ENCODE measurements at regions not wholly inside any gene's neighbourhood (a gene's known extent, or its start where the extent isn't known, plus 50 kb on each side); places are given as distances from the start of the nearest gene placed in this dataset.
A peak's percentile ranks its signal among the peaks of the same experiment; 100 is the strongest.

DNA sequence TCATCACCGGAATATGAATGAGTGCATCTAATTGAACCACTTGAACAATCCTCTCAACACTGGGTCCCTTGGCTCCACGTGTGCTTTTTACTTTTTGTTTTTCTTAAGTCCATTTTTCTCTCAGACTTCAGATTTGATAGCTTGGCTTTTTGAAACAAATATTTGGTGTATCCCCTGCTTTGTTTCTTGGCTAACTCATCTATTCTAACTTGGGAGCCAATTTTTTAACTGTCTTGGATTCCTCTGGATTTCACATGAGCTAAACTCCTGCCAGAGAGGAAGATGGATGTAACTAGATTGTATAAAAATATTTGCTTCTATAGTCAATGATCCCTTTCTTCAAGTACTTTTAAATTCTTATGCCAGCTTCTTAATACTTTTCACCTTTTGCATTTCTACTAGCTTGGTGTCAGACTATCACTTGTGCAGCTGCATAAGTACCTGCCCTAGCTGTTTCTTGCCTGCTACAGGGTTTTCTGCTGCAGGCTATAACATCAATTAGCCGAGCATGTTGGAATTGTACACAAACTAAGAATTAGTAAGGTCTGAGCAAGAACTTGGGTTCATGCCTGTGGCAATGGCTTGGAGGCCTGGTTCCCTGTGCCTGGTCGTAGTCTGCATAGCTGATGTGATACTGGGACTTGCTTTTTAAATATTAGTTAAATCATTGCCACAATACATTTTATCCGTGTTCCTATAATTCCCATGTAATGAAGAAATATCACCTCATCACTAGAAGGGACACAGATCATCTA is 281.5 kb downstream of the EN1 start:
- Mint-ChIP-seq H3K4me1 (ENCODE audit: low read depth, unreplicated experiment) (no peaks in the 10 kb centered on the region), H3K27ac (ENCODE audit: unreplicated experiment) (no peak overlapping the region), H3K27me3 (ENCODE audit: unreplicated experiment) (no peaks in the 10 kb centered on the region), H3K4me3 (ENCODE audit: unreplicated experiment) (no peak overlapping the region), H3K9me3 (ENCODE audit: unreplicated experiment) (no peaks in the 10 kb centered on the region), H3K36me3 (ENCODE audit: unreplicated experiment) (no peaks in the 10 kb centered on the region)
- DNase-seq: no peak
- TF ChIP-seq, protein P1, sequence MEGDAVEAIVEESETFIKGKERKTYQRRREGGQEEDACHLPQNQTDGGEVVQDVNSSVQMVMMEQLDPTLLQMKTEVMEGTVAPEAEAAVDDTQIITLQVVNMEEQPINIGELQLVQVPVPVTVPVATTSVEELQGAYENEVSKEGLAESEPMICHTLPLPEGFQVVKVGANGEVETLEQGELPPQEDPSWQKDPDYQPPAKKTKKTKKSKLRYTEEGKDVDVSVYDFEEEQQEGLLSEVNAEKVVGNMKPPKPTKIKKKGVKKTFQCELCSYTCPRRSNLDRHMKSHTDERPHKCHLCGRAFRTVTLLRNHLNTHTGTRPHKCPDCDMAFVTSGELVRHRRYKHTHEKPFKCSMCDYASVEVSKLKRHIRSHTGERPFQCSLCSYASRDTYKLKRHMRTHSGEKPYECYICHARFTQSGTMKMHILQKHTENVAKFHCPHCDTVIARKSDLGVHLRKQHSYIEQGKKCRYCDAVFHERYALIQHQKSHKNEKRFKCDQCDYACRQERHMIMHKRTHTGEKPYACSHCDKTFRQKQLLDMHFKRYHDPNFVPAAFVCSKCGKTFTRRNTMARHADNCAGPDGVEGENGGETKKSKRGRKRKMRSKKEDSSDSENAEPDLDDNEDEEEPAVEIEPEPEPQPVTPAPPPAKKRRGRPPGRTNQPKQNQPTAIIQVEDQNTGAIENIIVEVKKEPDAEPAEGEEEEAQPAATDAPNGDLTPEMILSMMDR (IDR thresholded peaks at IDR 0.05; ENCODE audit: partially characterized antibody, unreplicated experiment): no peak

DNA sequence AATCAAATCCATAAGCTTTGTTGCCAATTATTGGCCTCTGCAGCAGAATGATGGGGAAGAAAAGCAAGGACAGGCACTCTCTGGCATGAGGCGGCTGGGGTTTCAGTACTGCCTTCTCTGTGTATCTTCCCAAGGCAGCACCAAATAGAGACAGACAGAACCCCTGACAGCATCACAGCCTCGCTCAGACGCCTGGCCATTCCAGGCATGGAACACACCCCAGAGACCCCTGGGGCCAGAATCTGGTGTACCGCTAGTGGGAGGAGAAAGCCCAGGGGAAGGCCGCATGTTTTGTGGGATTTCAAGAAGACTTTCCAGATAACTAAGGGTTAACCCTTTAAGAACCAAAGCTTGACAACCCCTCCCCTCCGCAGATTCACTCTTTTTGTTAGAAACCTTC is 282.1 kb downstream of the EN1 start:
- DNase-seq: peak; percentile 28
- Mint-ChIP-seq H3K36me3 (ENCODE audit: unreplicated experiment) (no peaks in the 10 kb centered on the region), H3K27me3 (ENCODE audit: unreplicated experiment) (no peaks in the 10 kb centered on the region), H3K4me3 (ENCODE audit: unreplicated experiment) (no peak overlapping the region), H3K4me1 (ENCODE audit: low read depth, unreplicated experiment) (no peaks in the 10 kb centered on the region), H3K27ac (ENCODE audit: unreplicated experiment) (no peak overlapping the region), H3K9me3 (ENCODE audit: unreplicated experiment) (no peaks in the 10 kb centered on the region)
- TF ChIP-seq, protein P1 (IDR thresholded peaks at IDR 0.05; ENCODE audit: partially characterized antibody, unreplicated experiment): no peak

- Mint-ChIP-seq H3K36me3 (ENCODE audit: unreplicated experiment) (no peaks in the 10 kb centered on the region), H3K27ac (ENCODE audit: unreplicated experiment) (no peak overlapping the region), H3K27me3 (ENCODE audit: unreplicated experiment) (no peaks in the 10 kb centered on the region), H3K4me3 (ENCODE audit: unreplicated experiment) (no peak overlapping the region), H3K4me1 (ENCODE audit: low read depth, unreplicated experiment) (no peaks in the 10 kb centered on the region), H3K9me3 (ENCODE audit: unreplicated experiment) (no peaks in the 10 kb centered on the region)
- DNase-seq: no peak
- TF ChIP-seq, protein P1 (IDR thresholded peaks at IDR 0.05; ENCODE audit: partially characterized antibody, unreplicated experiment): no peak
Measured at GRCh38 chr2:118562144-118562543, 285.3 kb downstream of the EN1 start.

- H3K27me3 Mint-ChIP-seq (ENCODE audit: unreplicated experiment): peaks cover 2% of the 10 kb centered on the region
- no peak overlapping the region for H3K27ac Mint-ChIP-seq (ENCODE audit: unreplicated experiment)
- H3K4me1 Mint-ChIP-seq (ENCODE audit: low read depth, unreplicated experiment): no peaks in the 10 kb centered on the region
- H3K4me3 Mint-ChIP-seq (ENCODE audit: unreplicated experiment): no peak overlapping the region
- no peak for DNase-seq
- no peaks in the 10 kb centered on the region for H3K9me3 Mint-ChIP-seq (ENCODE audit: unreplicated experiment)
- TF ChIP-seq, protein P1 (IDR thresholded peaks at IDR 0.05; ENCODE audit: partially characterized antibody, unreplicated experiment): no peak
- no peaks in the 10 kb centered on the region for H3K36me3 Mint-ChIP-seq (ENCODE audit: unreplicated experiment)
Measured at GRCh38 chr2:118558846-118559245, 288.6 kb downstream of the EN1 start.

GRCh38 chr2:118557791-118558190 is 289.7 kb downstream of the EN1 start:
- no peak overlapping the region for H3K27ac Mint-ChIP-seq (ENCODE audit: unreplicated experiment)
- H3K4me1 Mint-ChIP-seq (ENCODE audit: low read depth, unreplicated experiment): no peaks in the 10 kb centered on the region
- DNase-seq: no peak

More at GRCh38 chr2:118557791-118558190, 289.7 kb downstream of the EN1 start:
- no peak overlapping the region for H3K4me3 Mint-ChIP-seq (ENCODE audit: unreplicated experiment)
- TF ChIP-seq, protein P1 (IDR thresholded peaks at IDR 0.05; ENCODE audit: partially characterized antibody, unreplicated experiment): no peak
- peaks cover 2% of the 10 kb centered on the region for H3K27me3 Mint-ChIP-seq (ENCODE audit: unreplicated experiment)
- H3K9me3 Mint-ChIP-seq (ENCODE audit: unreplicated experiment): no peaks in the 10 kb centered on the region
- H3K36me3 Mint-ChIP-seq (ENCODE audit: unreplicated experiment): no peaks in the 10 kb centered on the region
